GM12875 (cell line): ENCODE measurements at regions not wholly inside any gene's neighbourhood (a gene's known extent, or its start where the extent isn't known, plus 50 kb on each side); places are given as distances from the start of the nearest gene placed in this dataset.

Experiments
- H3K4me3 ChIP-seq: one replicate; pipeline ENCODE4 v1.5.1; 2011; ENCODE audit warnings: low read depth, low read length, control low read depth
- CTCF ChIP-seq: IDR thresholded peaks from 2 replicates; pipeline ENCODE4 v1.5.1; 2011; ENCODE audit warnings: low read depth, mild to moderate bottlenecking, control low read depth, inconsistent platforms, low read length, moderate library complexity, borderline replicate concordance; ENCODE audit not compliant: insufficient read depth

- TF ChIP-seq CTCF, result no peak
- no peak overlapping the region for H3K4me3 ChIP-seq
These were observed 90.9 kb upstream of the ROBO2 start for GRCh38 chr3:76949033-76949432.

- no peak overlapping the region for H3K4me3 ChIP-seq
- no peak for TF ChIP-seq CTCF
These were observed 90.4 kb upstream of the ROBO2 start for GRCh38 chr3:76949462-76949861.

GRCh38 chr3:76950590-76950989 is 89.3 kb upstream of the ROBO2 start:
- no peak for TF ChIP-seq CTCF
- H3K4me3 ChIP-seq, result no peak overlapping the region

GRCh38 chr3:76954412-76954811 is 85.5 kb upstream of the ROBO2 start:
- H3K4me3 ChIP-seq, result no peak overlapping the region
- TF ChIP-seq CTCF, result no peak

GRCh38 chr3:76958274-76958673 is 81.6 kb upstream of the ROBO2 start:
- TF ChIP-seq CTCF, result no peak
- no peak overlapping the region for H3K4me3 ChIP-seq

GRCh38 chr3:76958861-76959260 is 81.0 kb upstream of the ROBO2 start:
- TF ChIP-seq CTCF, result no peak

GRCh38 chr3:76961284-76961683 is 78.6 kb upstream of the ROBO2 start:
- H3K4me3 ChIP-seq, result no peak overlapping the region
- no peak for TF ChIP-seq CTCF

More at GRCh38 chr3:76958861-76959260, 81.0 kb upstream of the ROBO2 start:
- H3K4me3 ChIP-seq, result no peak overlapping the region
